ENCODE measurements at regions not wholly inside any gene's neighbourhood (a gene's known extent, or its start where the extent isn't known, plus 50 kb on each side); places are given as distances from the start of the nearest gene placed in this dataset.
A peak's percentile ranks its signal among the peaks of the same experiment; 100 is the strongest.
"Not testable (repeated sequence)": the region's sequence is repeated elsewhere in the genome, so short reads cannot be mapped to it uniquely, and the experiment has no call there.

DNA sequence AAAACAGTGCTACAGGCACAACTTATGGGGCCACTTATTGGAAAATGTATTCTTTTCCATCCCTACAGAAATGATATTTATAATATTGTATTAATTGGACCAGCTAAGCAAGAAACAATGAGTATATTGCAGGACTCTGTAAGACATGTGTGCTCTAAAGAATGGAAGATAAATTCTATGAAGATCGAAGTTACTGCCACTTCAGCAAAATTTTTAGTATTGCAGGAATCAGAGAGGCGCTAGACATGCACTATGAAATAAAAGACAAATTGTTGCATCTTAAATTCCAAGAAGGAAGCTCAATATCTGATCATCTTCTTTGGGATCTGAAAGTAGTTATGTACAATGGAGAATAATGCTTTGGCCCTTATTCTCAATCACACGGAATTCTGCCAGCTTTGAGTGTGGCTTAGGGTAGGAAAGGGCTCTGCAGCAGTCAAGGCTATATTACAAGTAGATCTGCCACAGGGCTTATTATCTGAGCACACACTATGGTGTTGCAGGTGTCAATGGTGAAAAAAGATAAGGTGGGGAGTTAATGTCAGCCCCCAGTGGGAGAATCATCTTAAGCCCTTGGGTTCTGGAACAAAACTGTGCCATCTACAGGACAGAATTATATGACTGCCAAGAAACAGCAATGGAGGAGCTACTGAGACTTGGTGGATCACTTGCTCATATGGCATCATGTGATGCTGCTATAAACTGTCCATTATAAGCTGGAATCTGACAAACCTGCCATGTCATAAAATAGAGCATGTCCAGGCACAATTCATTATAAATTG is 334.0 kb upstream of the NDST3 start:
- DNase-seq = no peak

DNA sequence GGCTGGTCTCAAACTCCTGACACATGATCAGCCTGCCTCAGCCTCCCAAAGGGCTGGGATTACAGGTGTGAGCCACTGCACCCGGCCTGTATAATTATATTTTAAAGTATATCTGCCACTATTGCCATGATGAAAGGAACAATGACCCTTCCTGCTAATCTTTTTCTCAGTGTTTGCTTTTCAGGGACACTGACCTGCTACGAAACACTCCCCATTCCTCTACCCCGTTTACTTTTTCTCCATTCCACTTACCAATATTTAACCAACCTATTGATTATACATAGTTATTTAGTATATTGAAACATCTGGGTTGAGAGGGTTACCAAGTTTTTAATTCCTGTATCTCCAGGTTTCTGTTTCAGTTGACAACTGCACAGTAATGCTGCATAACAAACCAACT is 331.9 kb upstream of the NDST3 start:
- no peak for DNase-seq

DNA sequence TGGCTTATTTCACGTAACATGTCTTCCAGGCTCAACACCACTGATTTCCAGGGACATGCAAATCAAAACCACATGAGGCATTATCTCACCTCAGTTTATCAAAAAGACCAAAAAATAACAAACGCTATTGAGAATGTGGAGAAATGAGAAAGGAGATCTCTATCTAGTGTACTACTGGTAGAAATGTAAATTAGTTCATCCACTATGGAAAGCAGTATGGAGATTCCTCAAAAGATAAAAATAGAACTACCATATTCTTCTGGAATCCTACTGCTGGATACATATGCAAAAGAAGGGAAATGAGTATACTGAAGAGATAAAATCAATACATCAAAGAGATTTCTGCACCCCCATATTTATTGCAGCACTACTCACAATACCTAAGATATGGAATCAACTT is 329.6 kb upstream of the NDST3 start:
- DNase-seq = no peak

DNA sequence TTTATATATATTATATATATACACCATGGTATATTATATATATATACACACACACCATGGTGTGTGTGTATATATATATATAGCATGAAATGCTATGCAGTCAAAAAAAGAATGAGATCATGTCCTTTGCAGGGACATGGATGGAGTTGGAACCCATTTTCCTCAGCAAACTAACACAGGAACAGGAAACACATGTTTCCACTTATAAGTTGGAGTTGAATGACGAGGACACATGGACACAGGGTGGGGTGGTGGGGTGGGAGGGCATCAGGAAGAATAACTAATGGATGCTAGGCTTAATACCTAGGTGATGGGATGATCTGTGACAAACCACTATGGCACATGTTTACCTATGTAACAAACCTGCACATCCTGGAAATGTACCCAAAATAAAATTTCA is 293.6 kb upstream of the NDST3 start:
- no peak for DNase-seq

DNA sequence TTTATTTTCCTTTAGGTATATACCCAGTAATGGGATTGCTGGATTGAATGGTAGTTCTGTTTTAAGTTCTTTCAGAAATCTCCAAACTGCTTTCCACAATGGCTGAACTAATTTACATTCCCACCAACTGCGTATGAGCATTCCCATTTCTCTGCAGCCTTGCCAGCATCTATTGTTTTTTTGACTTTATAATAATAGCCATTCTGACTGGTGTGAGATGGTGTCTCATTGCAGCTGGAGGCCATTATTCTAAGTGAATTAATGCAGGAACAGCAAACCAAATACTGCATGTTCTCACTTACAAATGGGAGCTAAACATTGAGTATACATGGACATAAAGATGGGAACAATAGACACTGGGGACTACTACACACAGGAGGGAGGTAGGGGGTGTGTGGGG is 288.9 kb upstream of the NDST3 start:
- DNase-seq = not testable (repeated sequence)

DNA sequence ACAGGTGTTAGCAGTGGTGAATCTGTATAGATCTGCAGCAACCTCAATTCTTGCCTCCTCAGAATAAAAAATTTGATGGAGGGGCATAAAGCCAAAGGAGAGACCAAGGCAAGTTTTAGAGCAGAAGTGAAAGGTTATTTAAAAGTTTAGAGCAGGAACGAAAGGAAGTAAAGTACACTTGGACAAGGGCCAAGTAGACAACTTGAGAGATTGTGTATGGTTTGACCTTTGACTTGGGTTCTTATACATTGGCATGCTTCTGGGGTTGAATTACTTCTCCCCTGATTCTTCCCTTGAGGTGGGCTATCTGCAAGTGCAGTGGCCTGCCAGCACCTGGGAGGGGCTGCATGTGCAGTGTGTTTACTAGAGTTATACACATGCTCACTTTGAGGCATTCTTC is 278.8 kb upstream of the NDST3 start:
- DNase-seq = no peak

DNA sequence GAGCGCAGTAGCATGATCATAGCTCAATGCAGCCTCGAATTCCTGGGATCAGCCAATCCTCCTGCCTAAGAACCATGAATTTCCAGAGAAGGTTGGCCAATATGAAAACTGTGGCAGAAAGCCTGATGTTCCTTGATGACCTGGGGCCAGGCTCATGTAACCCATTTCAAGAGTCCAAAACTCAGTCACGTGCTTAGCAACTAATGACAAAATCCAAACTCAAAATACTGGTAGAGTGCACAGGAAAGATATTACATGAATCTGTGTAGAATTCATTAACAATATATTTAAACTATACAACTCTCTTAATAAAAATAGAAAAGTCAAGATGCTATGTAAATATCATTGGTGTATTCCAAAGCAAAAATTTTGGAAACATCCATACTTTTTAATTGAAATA is 265.7 kb upstream of the NDST3 start:
- no peak for DNase-seq

DNA sequence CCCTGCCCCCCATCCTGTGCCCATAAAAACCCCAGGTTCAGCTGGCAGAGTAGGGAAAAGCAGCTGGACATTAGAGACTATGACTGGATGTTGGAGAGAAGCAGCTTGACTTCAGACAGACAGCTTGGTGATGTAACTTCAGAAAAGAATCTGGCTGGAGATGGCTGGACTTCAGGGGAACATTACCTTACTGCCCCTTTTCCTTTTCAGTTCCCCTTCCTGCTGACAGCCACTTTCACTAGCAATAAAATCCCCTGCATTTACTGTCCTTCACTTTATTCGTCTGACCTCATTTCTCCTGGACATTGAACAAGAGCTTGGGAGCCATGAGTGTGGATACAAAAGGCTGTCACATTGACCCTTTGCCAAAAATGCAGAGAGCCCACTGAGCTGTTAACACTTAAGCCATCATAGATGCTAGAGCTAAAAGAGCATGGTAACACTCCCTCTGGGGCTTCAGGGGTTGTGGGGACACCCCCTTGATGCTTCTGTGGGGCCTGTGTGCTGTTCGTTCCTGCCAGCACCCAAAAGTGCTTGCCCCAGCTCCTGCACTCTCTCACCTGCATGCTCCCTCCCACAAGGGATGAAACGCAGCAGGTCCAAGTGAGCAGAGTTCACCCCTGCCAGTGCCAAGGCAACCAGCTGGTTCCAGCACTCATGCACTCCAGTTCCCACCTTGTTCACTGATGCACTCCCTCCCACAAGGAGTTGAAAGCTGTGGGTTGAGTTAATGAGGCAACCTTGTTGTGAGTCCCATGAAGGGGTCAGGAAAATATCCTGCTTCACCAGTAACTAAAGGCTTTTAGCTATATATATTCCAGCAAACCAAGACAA is 263.8 kb upstream of the NDST3 start:
- DNase-seq = no peak

DNA sequence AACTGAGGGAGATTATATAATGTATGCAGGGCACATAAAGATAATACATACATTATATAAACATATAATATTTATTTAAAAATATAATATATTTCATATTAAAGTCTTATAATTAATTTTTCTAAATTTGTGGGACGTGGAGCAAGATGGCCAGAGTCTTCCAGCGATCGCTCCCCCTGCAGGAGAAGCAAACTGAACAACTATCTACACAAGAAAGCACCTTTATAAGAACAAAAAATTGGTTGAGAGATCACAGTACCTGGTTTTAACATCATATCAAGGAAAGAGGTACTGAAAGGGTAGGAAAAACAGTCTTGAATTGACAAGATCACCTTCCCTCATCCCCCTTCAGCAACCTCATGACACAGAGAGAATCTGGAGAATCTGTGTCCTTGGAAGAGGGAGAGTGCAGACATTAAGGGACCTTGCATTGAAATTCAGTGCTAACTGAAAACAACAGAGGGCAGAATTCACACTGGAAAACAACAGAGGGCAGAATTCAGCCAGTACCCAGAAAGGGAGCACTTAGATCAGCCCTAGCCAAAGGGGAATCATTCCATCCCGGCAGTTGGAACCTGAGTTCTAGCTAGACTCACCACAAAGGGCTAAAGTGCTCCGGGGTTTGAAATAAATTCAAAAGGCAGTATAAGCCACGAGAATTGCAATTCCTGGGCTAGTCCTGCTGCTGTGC is 262.5 kb upstream of the NDST3 start:
- DNase-seq = no peak

DNA sequence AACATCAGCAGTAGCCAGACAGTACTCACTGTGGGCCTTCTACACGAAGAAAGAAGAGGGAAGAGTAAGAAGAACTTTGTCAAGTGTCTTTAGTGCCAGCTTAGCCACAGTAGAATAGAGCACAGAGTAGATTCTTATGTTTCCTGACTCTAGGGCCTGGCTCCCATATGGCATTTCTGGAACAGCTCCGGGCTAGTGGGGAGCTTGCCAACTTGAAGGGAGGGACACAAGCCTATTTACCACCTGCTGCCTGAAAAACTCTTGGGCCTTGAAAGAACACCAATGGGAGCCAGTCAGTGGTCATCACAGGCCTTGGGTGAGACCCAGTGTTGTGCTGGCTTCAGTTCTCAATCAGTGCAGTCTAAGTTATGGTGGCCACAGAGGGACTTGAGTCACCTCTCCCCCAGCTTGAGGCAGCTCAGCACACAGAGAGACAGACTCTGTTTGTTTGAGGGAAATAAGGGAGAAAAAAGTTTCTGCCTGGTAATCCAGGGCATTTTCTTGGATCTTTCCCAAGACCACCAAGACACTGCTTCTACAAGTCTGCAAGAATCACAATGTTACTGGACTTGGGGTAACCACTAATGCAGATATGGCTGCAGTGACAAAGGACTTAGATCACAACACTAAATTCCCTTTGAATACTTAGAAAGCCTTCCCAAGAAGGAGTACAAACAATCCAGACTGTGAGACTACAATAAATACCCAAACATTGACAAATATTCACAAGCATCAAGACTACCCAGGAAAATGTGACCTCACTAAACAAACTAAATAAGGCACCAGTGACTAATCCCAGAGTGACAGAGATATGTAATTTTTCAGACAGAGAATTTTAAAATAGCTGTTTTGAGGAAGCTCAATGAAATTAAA is 261.0 kb upstream of the NDST3 start:
- no peak for DNase-seq

DNA sequence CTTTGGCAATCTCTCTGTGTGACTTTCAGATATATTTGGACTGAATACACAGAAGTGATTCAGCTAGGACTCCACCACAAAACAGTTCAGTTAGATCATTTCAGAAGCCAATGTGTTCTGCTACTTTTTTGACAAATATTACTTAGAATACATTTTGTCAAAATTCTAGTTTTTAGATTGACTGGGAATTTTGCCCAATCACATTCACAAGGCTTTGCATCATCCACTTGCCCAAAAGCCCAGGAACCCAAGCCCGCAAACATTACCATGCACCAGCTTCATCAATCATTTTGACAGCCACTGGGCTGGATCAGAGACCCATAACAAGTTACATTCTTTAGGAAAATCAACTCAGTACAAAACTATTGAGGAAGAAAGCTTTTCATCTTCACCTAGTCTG is 256.6 kb upstream of the NDST3 start:
- no peak for DNase-seq

DNA sequence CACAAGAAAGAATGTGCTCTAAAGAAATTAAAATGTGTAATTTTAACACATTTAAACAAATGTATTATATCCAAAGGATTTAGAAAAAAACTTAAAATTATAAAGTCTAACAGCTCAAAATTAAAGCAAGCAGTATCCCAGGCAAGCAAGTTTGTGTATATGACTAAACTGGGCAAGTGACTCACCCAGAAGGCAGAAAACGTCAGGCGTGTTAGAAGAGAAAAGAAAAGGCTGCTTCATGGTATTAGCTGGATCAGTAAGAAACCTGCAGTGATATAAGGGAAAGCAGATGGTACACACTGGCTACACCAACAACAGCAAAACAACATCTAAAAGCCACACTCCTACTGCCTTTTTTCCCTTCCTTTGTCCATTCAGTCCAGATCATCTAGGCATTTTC is 250.6 kb upstream of the NDST3 start:
- peak; percentile 60 for DNase-seq

DNA sequence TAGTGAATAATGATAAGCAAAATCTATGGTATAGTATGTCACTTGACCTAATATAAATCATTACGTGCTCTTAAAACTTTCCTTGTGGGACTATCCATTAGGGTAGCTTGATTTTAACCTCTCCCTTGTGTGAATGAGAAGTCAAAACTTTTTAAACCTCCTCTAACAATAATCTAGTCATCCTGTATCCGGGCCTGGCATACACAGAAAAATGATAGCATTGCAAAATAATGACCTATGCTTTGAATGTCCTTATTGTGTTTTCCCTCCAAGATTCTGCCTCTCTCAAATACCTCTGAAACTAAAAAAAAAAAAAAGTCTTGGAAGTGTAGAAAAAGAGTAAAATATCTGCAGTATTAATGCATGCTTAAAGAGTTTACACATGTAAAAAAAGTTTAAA is 250.0 kb upstream of the NDST3 start:
- DNase-seq = no peak

DNA sequence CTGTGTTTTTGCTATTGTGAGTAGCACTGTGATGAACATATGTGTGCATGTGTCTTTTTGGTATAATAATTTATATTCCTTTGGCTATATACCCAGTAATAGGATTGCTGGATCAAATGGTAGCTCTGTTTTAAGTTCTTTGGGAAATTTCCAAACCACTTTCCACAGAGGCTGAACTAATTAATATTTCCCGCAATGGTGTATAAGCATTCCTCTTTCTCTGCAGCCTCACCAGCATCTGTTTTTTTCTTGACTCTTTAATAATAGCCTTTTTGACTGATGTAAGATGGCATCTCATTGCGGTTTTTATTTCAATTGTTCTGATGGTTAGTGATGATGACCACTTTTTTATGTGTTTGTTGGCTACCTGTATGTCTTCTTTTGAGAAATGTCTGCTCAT is 247.7 kb upstream of the NDST3 start:
- DNase-seq = no peak

DNA sequence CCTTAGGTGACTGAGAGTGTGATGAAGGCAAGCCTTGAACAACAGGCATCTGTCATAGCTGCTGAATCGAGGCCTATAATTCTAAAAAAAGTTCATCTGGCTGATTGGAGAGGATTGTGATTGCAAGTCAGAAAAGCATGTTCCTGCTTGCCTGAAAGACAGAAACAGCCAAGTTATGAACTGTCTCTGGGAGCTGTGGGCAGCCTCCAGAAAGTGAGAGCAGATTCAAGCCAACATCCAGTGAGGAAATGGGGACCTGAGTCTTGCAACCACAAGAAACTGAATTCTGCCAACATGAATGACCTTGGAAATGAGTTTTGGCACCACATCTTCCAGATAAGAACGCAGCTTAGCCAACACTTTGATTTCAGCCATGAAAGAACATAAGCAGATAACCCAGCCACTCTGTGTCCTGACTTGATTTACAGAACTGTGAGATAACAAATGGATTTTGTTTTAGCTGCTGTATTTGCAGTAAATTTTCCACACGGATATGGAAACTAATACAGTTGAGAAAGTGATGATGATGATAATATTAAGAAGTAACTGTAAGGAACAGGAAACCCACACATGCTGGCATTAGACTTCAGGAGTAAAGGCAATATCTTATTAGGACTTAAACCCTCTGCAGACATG is 240.3 kb upstream of the NDST3 start:
- DNase-seq = no peak

DNA sequence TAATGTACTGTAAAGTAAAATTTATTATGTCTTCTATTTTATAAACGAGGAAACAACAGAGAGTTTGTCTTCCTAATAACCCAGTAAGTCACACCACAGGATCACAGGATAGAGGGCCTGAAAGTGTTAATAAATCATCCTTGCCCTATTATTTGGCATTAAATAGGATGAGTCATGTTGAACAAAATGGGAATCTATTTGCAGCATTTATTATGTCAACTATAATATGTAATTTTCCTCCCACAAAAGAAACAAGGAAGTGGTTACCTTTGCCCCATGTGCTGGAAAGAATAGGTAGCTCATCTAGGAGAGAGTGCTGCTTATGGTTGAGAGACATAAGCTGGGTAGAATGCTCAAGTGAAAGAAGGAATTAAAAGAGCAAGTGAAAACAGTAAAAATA is 237.6 kb upstream of the NDST3 start:
- no peak for DNase-seq

DNA sequence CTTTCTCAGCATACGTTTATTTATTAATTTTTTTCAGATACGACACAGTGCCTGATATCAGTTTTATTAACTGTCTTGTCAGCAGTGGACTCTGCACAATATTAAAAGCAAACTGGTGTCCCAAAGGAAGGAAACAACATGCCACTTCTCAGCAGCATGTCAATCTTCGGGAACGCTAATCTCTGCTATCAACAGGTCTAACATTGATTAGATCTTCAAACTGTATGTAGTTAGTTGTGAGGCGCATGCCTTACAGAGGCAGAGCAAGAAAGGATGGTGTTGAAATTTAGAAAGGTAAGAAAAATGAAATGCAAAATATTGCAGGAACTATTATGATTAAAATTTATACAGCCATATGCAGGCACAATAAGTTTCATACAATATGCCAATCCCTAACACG is 233.7 kb upstream of the NDST3 start:
- no peak for DNase-seq

DNA sequence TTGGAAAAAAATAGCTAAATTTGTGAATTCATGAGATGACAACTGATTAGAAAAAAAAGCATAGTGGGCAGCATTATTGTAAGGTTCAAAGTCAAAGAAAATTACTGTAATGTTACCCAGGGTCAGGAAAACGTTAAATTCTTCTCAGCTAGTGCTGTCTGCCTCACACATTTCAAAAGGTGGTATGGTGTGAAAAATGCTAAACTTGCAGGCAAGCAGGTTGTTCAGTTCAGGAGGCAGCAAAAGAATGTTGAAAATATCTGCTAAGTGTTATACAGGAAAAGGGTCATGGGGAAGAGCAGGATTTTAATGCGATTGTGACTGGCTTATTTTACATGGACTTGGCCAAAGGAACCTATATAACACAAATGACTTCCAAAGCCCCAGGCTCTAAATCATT is 232.5 kb upstream of the NDST3 start:
- DNase-seq = no peak

DNA sequence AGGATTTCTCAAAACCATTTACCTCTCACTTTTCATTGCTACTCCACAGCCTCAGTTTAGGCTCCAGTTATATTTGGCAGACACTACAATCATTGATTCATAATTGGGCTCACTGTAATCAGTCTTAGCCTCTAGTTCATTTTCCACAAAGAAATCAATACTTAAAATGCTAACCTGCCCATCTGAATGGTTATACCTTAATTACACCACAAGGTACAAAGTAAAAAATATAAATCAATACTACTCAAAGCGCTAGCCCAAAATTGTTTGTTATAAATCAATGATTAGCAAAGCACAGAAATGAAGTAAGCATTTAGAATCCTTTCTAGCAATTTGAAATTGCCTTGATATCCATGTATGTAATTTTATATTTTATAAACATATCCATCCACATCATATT is 222.6 kb upstream of the NDST3 start:
- DNase-seq = no peak

DNA sequence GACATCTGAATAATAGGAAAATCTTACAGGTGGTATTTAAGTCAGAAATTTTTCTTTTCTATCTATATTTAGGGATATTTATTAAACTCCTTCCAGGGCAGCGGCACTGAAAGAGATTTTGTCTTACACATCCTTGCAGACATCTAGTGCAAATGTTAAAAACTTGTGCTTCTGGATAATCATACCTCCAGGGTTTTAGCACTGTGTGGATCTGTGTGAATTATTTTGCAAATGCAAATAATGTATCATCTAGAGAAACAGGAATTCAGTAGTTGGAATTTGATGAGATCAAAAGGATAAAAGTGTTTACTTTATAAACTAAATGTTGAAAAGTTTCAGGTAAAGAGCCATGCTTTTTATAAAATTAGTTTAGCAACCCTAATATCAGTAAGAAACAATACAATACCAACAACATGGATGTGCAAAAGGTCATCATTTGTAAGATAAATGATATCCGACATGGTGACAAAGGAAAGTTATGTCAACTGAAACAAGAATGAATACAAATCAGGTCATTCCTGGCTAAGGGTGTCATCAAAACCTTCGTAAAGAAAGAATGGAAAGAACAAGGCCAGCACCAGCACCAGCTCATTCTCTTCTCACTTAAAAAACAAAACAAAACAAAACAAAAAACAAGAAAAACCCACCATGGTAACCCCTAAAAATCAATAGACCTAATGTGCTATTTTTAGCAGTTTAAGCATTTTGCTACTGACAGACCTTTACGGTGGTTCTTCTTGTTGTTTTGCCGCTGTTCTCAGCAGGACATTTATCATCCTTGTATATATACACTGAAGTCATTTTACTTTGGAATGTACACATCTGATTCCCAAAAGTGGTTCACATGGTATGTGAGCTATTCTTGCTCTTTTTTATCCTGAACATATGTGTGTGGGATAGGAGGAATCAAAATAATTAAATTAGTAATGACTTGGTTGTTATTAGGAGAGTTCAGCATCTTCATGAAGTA is 219.7 kb upstream of the NDST3 start:
- no peak for DNase-seq

DNA sequence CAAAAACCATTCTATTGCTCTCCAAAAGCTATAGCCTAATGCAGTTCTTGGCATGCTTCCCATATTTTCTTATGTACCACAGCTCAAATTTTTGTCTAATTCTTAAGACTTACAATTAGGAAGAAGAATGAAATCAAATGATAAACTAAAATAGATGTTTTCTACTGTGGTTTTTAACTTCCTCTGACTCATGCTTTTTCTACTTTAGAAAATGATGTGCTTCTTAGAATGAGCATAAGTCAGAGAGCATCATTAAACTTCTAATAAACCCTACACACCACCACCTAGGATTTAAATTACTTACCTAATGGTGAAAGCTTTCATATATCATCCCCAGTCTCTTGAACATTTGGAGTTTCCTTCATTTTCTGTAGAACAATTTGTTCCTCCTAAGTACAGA is 217.0 kb upstream of the NDST3 start:
- no peak for DNase-seq

All from islet precursor cell (in vitro differentiated cells).